GM18508 (cell line): ENCODE measurements at regions not wholly inside any gene's neighbourhood (a gene's known extent, or its start where the extent isn't known, plus 50 kb on each side); places are given as distances from the start of the nearest gene placed in this dataset.
"Not testable (repeated sequence)": the region's sequence is repeated elsewhere in the genome, so short reads cannot be mapped to it uniquely, and the experiment has no call there.

Experiments
- ATAC-seq: cut with Tn5 transposase; IDR thresholded peaks from one replicate; pipeline ENCODE4 v1.9.1; 2021; ENCODE audit warnings: moderate number of reproducible peaks; ENCODE audit not compliant: insufficient read depth, unreplicated experiment

DNA sequence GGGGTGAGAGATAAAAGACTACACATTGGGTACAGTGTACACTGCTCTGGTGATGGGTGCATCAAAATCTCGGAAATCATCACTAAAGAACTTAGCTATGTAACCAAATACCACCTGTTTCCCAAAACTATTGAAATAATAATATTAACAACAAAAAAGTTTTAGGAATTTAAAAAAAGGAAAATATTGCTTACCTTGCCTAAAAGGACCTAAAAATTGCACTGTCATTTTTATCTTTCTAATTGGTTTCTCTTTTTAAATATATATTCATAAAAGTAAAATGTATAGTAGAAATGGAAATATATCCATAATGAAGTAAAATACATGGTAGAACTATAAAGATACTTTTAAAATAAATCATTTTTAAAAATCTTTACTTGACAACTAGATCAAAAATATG is 719.3 kb upstream of the RGS18 start:
- no peak for ATAC-seq

DNA sequence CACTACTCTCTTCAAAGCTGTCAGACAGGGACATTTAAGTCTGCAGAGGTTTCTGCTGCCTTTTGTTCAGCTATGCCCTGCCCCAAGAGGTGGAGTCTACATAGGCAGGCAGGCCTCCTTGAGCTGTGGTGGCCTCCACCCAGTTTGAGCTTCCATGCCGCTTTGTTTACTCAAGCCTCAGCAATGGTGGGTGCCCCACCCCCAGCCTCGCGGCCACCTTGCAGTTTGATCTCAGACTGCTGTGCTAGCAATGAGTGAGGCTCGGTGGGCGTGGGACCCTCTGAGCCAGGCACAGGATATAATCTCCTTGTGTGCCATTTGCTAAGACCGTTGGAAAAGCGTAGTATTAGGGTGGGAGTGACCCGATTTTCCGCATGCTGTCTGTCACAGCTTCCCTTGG is 710.0 kb upstream of the RGS18 start:
- not testable (repeated sequence) for ATAC-seq

DNA sequence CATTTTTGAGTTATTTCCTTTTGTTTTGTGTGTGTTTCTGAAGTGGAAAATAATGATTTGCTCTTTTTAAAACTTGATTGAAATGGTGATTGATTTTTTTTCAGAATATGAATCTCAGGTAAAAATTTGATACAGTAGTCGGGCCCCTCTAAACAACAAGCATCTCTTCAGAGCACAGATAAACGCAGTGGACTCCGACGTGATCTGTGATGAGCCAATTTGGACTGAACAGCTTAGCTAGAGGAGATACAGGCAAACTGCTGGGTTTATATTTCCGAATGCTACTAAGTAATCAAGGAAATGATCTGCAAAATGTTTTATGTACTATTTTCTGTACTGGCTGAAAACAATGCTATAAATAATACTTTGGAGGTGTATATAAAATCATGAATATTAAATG is 705.7 kb upstream of the RGS18 start:
- ATAC-seq: no peak

DNA sequence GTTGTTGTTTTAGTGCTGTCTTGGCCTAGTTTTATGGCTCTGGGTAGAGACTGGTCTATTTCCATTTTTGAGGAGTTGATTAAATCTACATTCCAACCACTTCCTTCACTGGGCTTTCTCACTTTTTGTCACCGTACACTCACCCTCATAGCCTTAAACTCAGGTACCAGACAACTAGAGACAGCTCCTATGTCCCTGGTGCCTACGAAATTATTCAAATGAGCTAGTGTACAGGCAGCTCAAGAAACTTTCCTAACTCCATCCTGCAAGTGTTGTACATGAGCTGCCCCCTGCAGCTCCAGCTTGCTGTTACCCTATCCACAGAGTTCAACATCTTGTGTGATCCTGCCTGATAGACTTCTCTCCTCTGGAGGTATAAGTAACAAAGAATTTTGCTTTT is 704.8 kb upstream of the RGS18 start:
- no peak for ATAC-seq

DNA sequence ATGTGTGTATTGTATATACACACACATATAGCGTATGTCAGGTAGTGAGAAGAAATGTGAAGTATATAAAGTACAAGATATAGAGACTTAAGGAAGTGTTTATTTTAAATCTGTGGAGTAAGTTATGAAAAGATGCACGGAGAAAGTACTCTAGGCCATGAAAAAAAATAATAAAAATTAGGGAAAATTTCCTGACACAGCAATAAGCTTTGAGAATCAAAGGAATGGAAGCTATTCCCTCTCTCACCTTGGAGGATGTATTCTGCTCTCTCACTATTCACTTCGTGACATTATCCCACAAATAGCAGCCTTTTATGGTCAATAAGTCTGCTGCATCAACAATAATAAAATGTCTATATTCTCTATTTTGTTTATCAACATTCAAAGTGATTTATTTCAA is 700.4 kb upstream of the RGS18 start:
- no peak for ATAC-seq

DNA sequence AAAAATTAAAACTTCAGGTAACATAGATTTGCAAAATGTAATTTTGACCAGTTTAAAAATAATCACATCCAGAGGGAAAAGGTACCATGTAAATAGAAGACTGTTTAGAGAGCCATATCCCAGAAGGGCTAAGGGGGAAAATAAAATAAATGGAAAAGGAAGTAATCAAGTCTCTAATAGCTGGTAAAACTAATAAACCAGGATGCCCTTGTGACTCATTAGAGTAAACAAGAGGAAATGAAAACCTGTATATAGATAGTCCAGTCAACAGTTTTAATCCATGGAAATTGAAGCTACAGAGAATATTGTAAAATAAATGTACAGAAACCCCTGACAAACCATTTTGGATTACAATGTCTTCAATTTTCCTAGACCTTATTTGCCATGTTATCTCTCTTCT is 698.0 kb upstream of the RGS18 start:
- ATAC-seq: no peak

DNA sequence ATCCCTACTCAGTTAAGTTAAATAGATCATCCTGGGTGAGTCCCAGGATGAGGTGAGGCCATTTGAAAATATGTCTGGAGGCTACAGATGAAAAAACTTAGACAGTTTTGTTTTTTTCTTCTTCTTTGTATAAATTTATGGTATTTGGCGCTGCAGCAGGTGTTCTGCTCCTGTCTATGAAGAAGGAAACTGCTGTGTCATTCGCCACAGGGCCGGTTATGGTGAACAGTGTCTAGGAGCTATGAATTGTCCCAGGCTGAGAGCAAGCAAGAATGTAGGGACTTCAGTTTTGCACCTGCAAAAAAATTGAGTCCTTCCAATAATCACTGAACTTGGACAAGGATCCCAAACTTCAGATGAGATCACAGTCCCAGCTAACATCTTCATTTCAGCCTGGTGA is 674.3 kb upstream of the RGS18 start:
- no peak for ATAC-seq

DNA sequence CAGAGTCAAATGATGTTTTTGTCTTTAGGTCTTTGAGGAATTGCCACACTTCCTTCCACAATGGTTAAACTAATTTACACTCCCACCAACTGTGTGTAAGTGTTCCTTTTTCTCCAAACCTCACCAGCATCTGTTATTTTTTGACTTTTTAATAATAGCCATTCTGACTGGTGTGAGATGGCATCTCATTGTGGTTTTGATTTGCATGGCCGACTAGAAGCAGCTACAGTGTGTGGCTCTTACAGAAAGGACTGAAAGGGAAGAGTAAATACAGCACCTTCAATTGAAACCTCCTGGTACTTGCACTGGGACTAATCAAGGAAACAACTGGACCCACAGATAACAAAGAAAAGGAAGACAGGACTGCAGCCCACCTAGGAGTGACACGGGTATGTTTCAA is 668.0 kb upstream of the RGS18 start:
- ATAC-seq: no peak

DNA sequence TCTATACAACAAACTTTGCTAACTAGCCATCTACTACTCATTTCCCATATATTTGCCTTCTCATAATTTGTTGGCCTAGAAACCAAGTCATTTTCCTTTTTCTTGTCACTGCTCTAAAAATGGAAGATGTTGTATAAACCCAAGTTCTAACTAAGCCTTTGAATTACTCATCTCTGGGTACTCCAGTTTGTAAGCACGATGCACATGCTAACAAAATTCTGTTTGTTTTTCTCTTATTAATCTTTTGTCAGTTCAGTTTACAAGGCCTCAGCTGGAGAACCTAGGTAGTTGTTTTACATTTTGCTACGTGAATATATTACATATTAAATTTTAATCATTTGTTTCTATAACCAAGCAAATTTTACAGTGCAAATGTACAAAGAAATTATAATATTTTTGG is 663.2 kb upstream of the RGS18 start:
- ATAC-seq: no peak

DNA sequence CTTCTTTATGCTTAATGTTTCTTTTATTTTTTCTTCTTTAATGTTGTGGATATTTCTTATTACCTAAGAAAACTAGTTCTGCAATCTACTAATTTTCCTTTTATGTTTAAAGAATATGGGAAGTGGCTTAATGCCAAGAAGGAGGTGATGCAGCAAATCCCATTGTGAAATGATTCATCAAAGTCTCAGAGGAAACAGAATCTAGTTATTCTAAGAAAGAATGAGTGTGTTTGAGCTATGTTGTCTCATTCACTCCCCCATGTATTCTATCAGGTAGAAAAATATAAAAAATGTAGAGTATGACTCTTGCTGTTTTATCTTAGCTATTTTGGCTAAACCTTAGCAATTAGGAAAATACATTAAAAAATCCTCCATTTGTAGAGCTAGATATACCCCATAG is 659.9 kb upstream of the RGS18 start:
- no peak for ATAC-seq

DNA sequence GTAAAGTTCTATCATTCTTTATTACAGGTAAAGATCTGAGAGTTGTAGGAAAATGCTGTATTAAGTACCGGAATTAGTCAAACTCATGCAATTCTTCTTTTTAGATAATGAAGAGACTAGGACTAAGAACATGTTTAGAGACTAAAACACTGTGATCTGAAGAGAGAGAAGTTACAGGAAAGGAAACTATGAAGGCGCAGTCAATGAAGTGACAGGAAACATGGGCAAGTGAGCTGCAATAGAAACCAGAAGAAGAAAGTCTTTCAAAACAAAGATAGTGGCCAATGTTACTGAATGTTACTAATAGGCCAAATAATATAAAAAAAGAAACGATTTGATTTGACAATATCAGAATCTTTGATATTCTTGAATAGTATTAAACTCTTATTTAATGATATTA is 659.4 kb upstream of the RGS18 start:
- no peak for ATAC-seq

DNA sequence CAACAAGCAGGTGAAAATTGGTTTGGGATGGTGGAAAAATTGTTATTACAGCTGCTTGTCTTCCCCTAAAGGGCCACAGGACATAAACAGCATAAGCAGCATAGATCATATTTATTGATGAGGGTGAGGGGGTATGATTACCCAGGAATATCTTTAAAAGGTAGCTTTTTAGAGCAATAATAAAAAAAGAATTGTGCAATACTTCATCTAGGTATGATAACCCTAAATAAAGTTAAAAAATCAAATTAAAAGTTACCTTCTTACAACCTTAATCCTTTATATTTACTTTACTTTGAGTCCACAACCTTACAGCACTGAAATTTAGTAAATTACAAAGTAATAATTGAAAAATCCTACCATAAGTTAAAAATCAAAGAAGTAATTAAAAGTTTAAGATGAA is 653.3 kb upstream of the RGS18 start:
- no peak for ATAC-seq

DNA sequence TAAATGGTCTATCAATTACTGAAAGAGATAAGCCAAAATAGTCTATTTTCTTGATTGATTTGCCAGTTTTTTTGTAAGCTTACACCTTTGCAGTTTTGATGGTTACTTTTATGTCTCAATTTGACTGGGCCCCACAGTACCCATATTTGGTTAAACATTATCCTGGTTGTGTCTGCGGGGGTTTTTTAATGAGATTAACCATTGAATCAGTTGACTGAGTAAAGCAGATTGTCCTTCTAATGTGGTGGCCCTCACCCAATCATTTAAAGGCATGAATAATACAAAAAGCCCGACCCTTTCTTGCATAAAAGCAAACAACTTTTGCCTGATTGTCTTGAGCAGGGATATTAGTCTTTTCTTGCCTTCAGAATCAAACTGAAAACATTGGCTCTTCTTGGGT is 650.0 kb upstream of the RGS18 start:
- no peak for ATAC-seq

DNA sequence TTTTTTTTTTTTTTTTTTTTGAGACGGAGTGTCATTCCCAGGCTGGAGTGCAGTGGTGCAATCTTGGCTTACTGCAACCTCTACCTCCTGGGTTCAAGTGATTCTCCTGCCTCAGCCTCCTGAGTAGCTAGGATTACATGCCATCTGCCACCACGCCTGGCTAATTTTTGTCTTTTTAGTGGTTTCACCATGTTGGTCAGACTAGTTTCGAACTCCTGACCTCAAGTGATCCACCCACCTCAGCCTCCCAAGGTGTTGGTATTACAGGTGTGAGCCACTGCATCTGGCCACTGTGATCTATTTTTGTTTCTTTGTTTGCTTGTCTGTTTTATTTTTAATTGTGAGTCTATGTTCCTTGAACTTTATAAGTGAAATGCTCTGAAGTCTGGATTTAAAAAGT is 646.8 kb upstream of the RGS18 start:
- ATAC-seq: not testable (repeated sequence)

DNA sequence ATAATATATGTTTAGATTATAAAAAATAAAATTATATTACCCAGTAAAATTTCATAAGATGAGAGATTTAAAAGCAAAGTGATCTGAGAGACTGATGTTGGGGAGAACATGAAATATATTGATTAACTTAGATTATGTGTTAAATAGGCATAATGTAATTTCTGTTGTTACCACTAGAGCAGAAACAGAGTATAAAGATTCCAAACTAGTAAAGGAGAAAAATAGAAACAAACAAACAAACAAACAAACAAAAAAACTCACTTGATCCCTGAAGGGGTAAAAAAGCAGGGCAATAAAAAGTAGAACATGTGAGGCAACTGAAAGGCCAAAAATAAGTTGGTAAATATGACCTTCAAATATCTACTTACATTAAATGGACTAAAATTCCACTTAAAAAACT is 640.4 kb upstream of the RGS18 start:
- ATAC-seq: no peak

DNA sequence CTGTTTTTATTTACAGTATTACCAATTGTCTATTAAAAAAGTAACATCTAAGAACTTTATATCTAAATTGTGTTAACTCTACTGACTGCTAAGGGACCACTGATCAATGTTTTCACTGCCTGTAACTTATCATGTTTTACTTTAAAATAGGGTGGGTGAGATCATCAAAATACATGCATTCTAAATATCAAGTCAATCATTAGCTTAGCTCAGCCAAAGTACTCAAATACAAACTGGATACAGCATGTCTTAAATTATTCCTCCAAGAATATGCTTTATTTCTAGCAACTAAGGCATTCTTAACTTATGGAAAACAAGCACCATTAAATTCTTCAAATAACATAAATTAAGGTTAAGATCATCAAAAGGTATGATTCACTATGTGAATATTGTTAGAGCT is 638.7 kb upstream of the RGS18 start:
- no peak for ATAC-seq

DNA sequence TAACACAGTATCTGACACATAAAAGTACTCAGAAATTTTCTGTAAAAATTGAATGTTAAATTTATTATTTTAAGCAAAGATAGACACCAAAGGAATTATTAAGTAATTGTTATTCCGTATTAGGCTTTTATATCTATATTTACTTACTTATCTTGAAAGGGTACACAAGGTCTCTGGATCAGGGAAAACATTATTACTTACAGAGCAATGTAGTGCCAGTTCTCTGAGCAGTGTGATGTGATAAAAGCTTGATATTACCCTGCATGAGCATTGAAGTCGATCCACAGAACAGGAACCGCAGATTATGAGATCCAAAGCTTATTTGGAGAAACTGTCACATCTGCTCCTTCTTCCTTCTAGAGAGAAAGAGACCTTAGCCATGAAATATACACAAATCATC is 637.9 kb upstream of the RGS18 start:
- ATAC-seq: no peak

DNA sequence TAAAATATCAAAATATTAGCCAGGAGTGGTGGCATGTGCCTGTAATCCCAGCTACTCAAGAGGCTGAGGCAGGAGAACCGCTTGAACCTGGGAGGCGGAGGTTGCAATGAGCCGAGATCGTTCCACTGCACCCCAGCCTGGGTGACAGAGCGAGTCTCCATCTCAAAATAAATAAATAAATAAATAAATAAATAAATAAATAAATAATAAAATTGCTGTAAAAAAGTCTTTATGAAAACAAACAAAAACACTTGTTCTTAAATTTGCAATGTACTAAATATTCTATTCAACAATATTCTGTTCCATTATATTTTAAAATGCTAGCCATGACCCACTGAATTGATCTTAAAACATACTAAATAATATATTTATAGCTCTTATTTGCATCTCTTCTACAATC is 632.3 kb upstream of the RGS18 start:
- not testable (repeated sequence) for ATAC-seq

DNA sequence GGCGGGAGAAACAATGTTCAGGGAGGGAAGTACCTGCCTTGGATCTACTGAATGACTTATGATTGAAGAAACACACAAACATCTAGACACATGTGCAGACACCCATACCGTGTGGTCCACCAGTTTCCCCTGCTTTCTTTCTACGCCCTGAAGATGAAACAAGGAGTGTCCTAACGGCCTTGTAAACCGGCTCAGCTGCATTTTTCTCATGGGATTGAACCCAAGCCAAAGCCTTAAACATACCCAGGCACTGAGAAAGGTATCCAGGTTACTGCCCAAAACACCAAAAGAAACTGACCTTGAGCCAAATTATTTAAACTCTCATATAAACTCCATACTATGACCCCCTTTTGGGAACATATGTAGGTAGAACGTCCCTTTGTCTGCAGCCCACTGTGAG is 630.0 kb upstream of the RGS18 start:
- ATAC-seq: no peak

DNA sequence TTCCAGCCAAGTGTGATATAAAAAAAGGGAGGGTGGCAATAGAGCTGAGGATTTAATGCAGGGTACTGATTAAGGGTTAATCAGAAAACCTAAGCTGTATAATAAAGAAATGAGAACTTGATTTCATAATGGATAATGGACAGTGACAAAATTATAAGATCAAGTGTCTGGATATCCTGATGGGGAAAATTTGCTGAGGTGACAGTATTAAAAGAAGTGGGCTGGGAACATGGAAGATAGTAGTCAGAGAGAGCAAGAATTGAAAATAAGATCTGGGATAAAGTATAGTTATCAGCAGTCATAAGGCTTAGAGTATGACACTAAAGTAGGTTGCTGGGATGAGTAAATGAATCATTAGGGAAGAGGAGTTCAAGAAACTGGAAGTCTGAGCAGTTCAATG is 627.3 kb upstream of the RGS18 start:
- ATAC-seq: no peak

DNA sequence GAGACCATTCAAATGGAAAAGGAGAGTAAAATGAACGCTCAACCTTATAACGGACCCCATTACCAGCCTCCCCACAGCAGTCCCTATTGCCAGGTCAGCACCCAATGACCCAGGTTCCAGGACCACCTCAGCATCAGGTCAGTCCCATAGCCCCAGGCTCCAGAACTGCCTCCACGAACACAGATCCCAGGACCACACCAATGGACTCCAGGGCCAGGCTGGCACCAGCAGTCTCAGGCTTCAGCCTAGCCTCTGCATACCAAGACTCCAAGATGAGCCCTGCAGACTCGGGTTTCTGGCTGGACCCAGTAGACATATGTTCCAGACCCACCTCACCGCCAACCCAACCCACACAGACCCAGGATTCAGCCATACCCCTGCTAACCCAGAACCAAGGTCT is 625.0 kb upstream of the RGS18 start:
- no peak for ATAC-seq

DNA sequence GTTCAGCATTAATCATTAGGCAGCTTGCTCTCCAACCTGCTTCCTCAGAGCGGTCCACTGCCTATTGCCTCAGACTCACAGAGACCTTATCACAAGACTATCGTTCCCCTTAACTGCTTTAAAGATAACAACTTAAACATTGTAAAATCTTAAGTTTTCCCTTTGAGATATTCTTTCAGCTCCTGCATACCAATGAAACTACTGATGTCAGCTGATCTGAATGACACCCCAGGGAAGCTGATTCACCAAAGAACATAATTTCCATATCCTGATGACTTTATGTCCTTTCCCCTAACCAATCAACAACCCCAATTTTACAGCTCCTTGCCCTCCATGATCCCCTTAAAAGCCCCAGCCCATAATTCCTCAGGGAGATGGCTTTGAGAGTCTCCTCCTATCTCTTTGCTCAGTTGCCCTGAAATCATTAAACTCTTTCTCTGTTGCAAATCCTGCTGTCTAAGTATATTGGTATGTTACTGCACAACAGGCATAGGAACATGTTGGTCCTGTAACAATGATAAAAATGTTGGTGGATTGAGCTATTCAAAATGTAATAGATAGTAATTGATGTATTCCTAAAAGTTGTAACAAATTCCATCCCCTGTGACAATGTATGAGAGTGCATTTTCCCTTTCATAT is 621.4 kb upstream of the RGS18 start:
- no peak for ATAC-seq

DNA sequence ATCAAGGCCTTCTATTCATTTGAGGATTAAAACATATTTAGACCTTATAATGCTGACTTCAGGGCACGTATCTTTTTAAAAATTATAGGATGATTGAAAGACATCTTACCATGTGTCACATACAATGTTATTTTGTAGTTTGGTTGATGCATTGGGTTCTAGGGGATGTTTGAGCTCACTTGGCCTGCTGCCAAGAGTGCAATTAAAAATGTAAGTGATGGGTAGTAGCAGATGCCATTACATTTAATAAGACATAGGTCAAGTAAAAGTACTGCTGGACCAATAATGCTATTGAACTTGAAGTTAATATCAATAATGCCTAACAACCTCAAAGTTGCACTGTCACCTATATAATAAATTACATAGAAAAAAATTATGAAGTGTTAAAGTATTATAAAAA is 616.5 kb upstream of the RGS18 start:
- ATAC-seq: no peak
